ENCODE measurements at regions not wholly inside any gene's neighbourhood (a gene's known extent, or its start where the extent isn't known, plus 50 kb on each side); places are given as distances from the start of the nearest gene placed in this dataset.

- TF ChIP-seq POLR2AphosphoS5 (IDR thresholded peaks at IDR 0.05; ENCODE audit: low read depth, low read length) (no peak), FOXP2 (optimal IDR thresholded peaks at IDR 0.05; ENCODE audit: borderline replicate concordance, extremely low read depth, extremely low read length, insufficient read depth) (no peak), REST (IDR thresholded peaks at IDR 0.05; ENCODE audit: insufficient read depth in 1 of 2, low read depth in 2 of 2, low read length in 2 of 2) (no peak)
Measured at GRCh38 chr3:116981089-116981488, 271.5 kb downstream of the TUSC7 start.

Measured in PFSK-1 (cell line).